ENCODE measurements at regions not wholly inside any gene's neighbourhood (a gene's known extent, or its start where the extent isn't known, plus 50 kb on each side); places are given as distances from the start of the nearest gene placed in this dataset.

- DNase-seq (no peak), ATAC-seq (ENCODE audit: low read depth) (no peak)
- no CpG with 5 or more reads among the region's 1 CpG for WGBS (ENCODE audit: insufficient coverage)
- no peak overlapping the region for H3K4me2 ChIP-seq (replicated peaks; ENCODE audit: low read depth, low read length, poor library complexity, severe bottlenecking)
- H3K27me3 ChIP-seq (replicated peaks in 1 of 4; ENCODE audit: control extremely low read depth in 1 of 4, control insufficient read depth in 3 of 4, insufficient read depth in 4 of 4, low read length in 3 of 4) = no peaks in the 10 kb centered on the region
- H3K9me3 ChIP-seq (ENCODE audit: control extremely low read depth in 1 of 3, control insufficient read depth in 2 of 3, insufficient read depth in 1 of 3, low read length in 2 of 3) = no peaks in the 10 kb centered on the region
- TF ChIP-seq, protein P1, sequence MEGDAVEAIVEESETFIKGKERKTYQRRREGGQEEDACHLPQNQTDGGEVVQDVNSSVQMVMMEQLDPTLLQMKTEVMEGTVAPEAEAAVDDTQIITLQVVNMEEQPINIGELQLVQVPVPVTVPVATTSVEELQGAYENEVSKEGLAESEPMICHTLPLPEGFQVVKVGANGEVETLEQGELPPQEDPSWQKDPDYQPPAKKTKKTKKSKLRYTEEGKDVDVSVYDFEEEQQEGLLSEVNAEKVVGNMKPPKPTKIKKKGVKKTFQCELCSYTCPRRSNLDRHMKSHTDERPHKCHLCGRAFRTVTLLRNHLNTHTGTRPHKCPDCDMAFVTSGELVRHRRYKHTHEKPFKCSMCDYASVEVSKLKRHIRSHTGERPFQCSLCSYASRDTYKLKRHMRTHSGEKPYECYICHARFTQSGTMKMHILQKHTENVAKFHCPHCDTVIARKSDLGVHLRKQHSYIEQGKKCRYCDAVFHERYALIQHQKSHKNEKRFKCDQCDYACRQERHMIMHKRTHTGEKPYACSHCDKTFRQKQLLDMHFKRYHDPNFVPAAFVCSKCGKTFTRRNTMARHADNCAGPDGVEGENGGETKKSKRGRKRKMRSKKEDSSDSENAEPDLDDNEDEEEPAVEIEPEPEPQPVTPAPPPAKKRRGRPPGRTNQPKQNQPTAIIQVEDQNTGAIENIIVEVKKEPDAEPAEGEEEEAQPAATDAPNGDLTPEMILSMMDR (IDR thresholded peaks at IDR 0.05) = no peak
- no peak for TF ChIP-seq EZH2 (IDR thresholded peaks at IDR 0.05; ENCODE audit: borderline replicate concordance, insufficient read depth, low read depth, low read length, poor library complexity, severe bottlenecking)
- H3K79me2 ChIP-seq (ENCODE audit: control insufficient read depth, insufficient read depth, low read length) = no peaks in the 10 kb centered on the region
- H3K27ac ChIP-seq (ENCODE audit: low read length in 2 of 2) = no peak overlapping the region
- Mint-ChIP-seq H3K4me3 (no peak overlapping the region), H3K27me3 (no peaks in the 10 kb centered on the region), H3K4me1 (no peaks in the 10 kb centered on the region), H3K27ac (no peak overlapping the region), H3K9me3 (ENCODE audit: insufficient read depth) (peaks cover 3% of the 10 kb centered on the region)
- intact Hi-C loops (cut with micrococcal nuclease) = no loop called here
- ChIA-PET CTCF (no interaction called here), POLR2A (no interaction called here)
- H3K4me1 ChIP-seq (ENCODE audit: control insufficient read depth in 2 of 2, insufficient read depth in 2 of 2, low read length in 2 of 2) = no peaks in the 10 kb centered on the region
- H4K20me1 ChIP-seq (ENCODE audit: control insufficient read depth, insufficient read depth, low read length, poor library complexity, severe bottlenecking) = no peaks in the 10 kb centered on the region
- no peak overlapping the region for H3K4me3 ChIP-seq (ENCODE audit: control extremely low read depth in 1 of 5, extremely low read depth in 1 of 5, insufficient read depth in 1 of 5, low read depth in 2 of 5, low read length in 4 of 5)
- no peak overlapping the region for H3K9ac ChIP-seq (ENCODE audit: low read length)
- no peak overlapping the region for H2AFZ ChIP-seq (ENCODE audit: insufficient read depth, low read depth, low read length, poor library complexity, severe bottlenecking)
- no peaks in the 10 kb centered on the region for H3K36me3 ChIP-seq (replicated peaks in 1 of 2; ENCODE audit: control extremely low read depth in 1 of 2, control insufficient read depth in 1 of 2, extremely low read depth in 1 of 2, insufficient read depth in 2 of 2, low read length in 1 of 2)
Observed at GRCh38 chr13:80751854-80752253, 410.9 kb upstream of the SPRY2 start.

- ATAC-seq (ENCODE audit: low read depth) = no peak
- H3K27ac Mint-ChIP-seq = no peak overlapping the region
- Histone ChIP-seq H3K36me3 (replicated peaks in 1 of 2; ENCODE audit: control extremely low read depth in 1 of 2, control insufficient read depth in 1 of 2, extremely low read depth in 1 of 2, insufficient read depth in 2 of 2, low read length in 1 of 2) (no peaks in the 10 kb centered on the region), H3K9ac (ENCODE audit: low read length) (no peak overlapping the region), H3K79me2 (ENCODE audit: control insufficient read depth, insufficient read depth, low read length) (no peaks in the 10 kb centered on the region), H3K27ac (ENCODE audit: low read length in 2 of 2) (no peak overlapping the region), H2AFZ (ENCODE audit: insufficient read depth, low read depth, low read length, poor library complexity, severe bottlenecking) (no peak overlapping the region), H3K9me3 (ENCODE audit: control extremely low read depth in 1 of 3, control insufficient read depth in 2 of 3, insufficient read depth in 1 of 3, low read length in 2 of 3) (no peaks in the 10 kb centered on the region), H3K4me1 (ENCODE audit: control insufficient read depth in 2 of 2, insufficient read depth in 2 of 2, low read length in 2 of 2) (no peaks in the 10 kb centered on the region), H3K27me3 (replicated peaks in 1 of 4; ENCODE audit: control extremely low read depth in 1 of 4, control insufficient read depth in 3 of 4, insufficient read depth in 4 of 4, low read length in 3 of 4) (no peaks in the 10 kb centered on the region), H4K20me1 (ENCODE audit: control insufficient read depth, insufficient read depth, low read length, poor library complexity, severe bottlenecking) (no peaks in the 10 kb centered on the region), H3K4me2 (replicated peaks; ENCODE audit: low read depth, low read length, poor library complexity, severe bottlenecking) (no peak overlapping the region), H3K4me3 (ENCODE audit: control extremely low read depth in 1 of 5, extremely low read depth in 1 of 5, insufficient read depth in 1 of 5, low read depth in 2 of 5, low read length in 4 of 5) (no peak overlapping the region)
- no peak for TF ChIP-seq EZH2 (IDR thresholded peaks at IDR 0.05; ENCODE audit: borderline replicate concordance, insufficient read depth, low read depth, low read length, poor library complexity, severe bottlenecking)
- TF ChIP-seq, protein P1 (IDR thresholded peaks at IDR 0.05) = no peak
- CTCF ChIA-PET = interaction anchor here (1.5 kb wide), 1 partner anchor 9 kb away, joined by 3 read pairs; no protein-coding TSS in a partner anchor
- 100% methylated on average over 1 of the region's 2 CpGs for WGBS (ENCODE audit: insufficient coverage)
- H3K4me3 Mint-ChIP-seq = no peak overlapping the region
- no peaks in the 10 kb centered on the region for H3K27me3 Mint-ChIP-seq
- POLR2A ChIA-PET = no interaction called here
- intact Hi-C loops (cut with micrococcal nuclease) = no loop called here
- H3K9me3 Mint-ChIP-seq (ENCODE audit: insufficient read depth) = no peaks in the 10 kb centered on the region
- H3K4me1 Mint-ChIP-seq = no peaks in the 10 kb centered on the region
- no peak for DNase-seq
Observed at GRCh38 chr13:80744147-80744914, 403.4 kb upstream of the SPRY2 start.
